IMR-90 (cell line): ENCODE measurements at regions not wholly inside any gene's neighbourhood (a gene's known extent, or its start where the extent isn't known, plus 50 kb on each side); places are given as distances from the start of the nearest gene placed in this dataset.

Experiments
- ATAC-seq: fragments of 200-7000 bp; cut with Tn5 transposase; 2 replicates; pipeline ENCODE4 v1.9.1; 2020; ENCODE audit warnings: low read depth, mild to moderate bottlenecking, moderate library complexity
- BruUV-seq: library from RNA; stranded (reverse); fragments of 400-500 nt; replicated peaks from 2 replicates; lab custom pipeline; 2021; lab: Mats Ljungman, UMichigan
- CTCF ChIA-PET: fragments of 300-600 bp; formaldehyde crosslinking; extraction: SDS; loops from one replicate; lab custom pipeline; 2021; ENCODE audit warnings: antibody characterized with exemption; lab: Yijun Ruan, JAX
- POLR2A ChIA-PET: fragments of 300-600 bp; sonication (Branson Sonifier 250); formaldehyde crosslinking; loops from one replicate; lab custom pipeline; 2022; ENCODE audit warnings: antibody characterized with exemption; ENCODE audit not compliant: unreplicated experiment; lab: Charles Lee
- DNase-seq: peaks from one replicate; pipeline ENCODE4 v3.0.0; 2013
- H2AFZ ChIP-seq: replicated peaks from 2 replicates; pipeline ENCODE3; 2013; ENCODE audit warnings: low read length, mild to moderate bottlenecking; ENCODE audit not compliant: poor library complexity
- H2AK5ac ChIP-seq: 2 replicates; pipeline ENCODE4 v1.6.1; 2013; ENCODE audit warnings: low read depth, low read length, inconsistent platforms
- H2AK9ac ChIP-seq: replicated peaks from 2 replicates; pipeline ENCODE3; 2013; ENCODE audit warnings: mild to moderate bottlenecking, low read depth, low read length, moderate library complexity; ENCODE audit not compliant: poor library complexity
- H2BK120ac ChIP-seq: 2 replicates; pipeline ENCODE4 v1.6.1; 2013; ENCODE audit warnings: low read depth, low read length, inconsistent platforms
- H2BK15ac ChIP-seq: 3 replicates; pipeline ENCODE4 v1.6.1; 2013; ENCODE audit warnings: low read depth, low read length, inconsistent platforms
- H2BK20ac ChIP-seq: 2 replicates; pipeline ENCODE4 v1.6.1; 2013; ENCODE audit warnings: low read depth, mild to moderate bottlenecking, inconsistent platforms, low read length, moderate library complexity
- H2BK5ac ChIP-seq: 2 replicates; pipeline ENCODE4 v1.6.1; 2013; ENCODE audit warnings: mild to moderate bottlenecking, low read depth, low read length, inconsistent platforms; ENCODE audit not compliant: poor library complexity, severe bottlenecking
- H3K14ac ChIP-seq: replicated peaks from 2 replicates; pipeline ENCODE4 v1.6.1; 2013; ENCODE audit warnings: low read depth, low read length, inconsistent platforms
- H3K18ac ChIP-seq: 2 replicates; pipeline ENCODE4 v1.6.1; 2013; ENCODE audit warnings: low read depth, low read length, control low read depth
- H3K23ac ChIP-seq: 2 replicates; pipeline ENCODE4 v1.6.1; 2013; ENCODE audit warnings: low read depth, low read length, inconsistent platforms
- H3K27ac ChIP-seq: 2 replicates; pipeline ENCODE4 v1.5.1; 2013; ENCODE audit warnings: mild to moderate bottlenecking, control low read depth, low read length; ENCODE audit not compliant: insufficient read depth
- H3K27me3 ChIP-seq: 2 replicates; pipeline ENCODE4 v1.6.1; 2013; ENCODE audit warnings: low read length; ENCODE audit not compliant: control insufficient read depth, insufficient read depth
- H3K36me3 ChIP-seq: 2 replicates; pipeline ENCODE4 v1.6.1; 2013; ENCODE audit warnings: low read length, mixed read lengths; ENCODE audit not compliant: control insufficient read depth, insufficient read depth
- H3K4ac ChIP-seq: 2 replicates; pipeline ENCODE4 v1.6.1; 2013; ENCODE audit warnings: low read depth, low read length, inconsistent platforms
- H3K4me1 ChIP-seq: 2 replicates; pipeline ENCODE4 v1.6.1; 2013; ENCODE audit warnings: low read length, mixed read lengths; ENCODE audit not compliant: control insufficient read depth, insufficient read depth
- H3K4me2 ChIP-seq: 2 replicates; pipeline ENCODE4 v1.6.1; 2013; ENCODE audit warnings: low read depth, mild to moderate bottlenecking, control low read depth, low read length, moderate library complexity
- H3K4me3 ChIP-seq: 2 replicates; pipeline ENCODE4 v1.5.1; 2013; ENCODE audit warnings: low read depth, mild to moderate bottlenecking, control low read depth, low read length, moderate library complexity; ENCODE audit not compliant: insufficient read depth
- H3K56ac ChIP-seq: 2 replicates; pipeline ENCODE4 v1.6.1; 2013; ENCODE audit warnings: low read length, inconsistent platforms; ENCODE audit not compliant: insufficient read depth; ENCODE audit errors: extremely low read depth
- H3K79me1 ChIP-seq, 2 experiments: 2 replicates each; pipeline ENCODE4 v1.6.1; 2013; ENCODE audit warnings: low read length in 2 of 2, inconsistent platforms in 1 of 2, low read depth in 1 of 2
- H3K9ac ChIP-seq: 2 replicates; pipeline ENCODE4 v1.6.1; 2013; ENCODE audit warnings: low read depth, low read length, control low read depth
- H3K9me1 ChIP-seq: 2 replicates; pipeline ENCODE4 v1.6.1; 2013; ENCODE audit warnings: low read length, inconsistent platforms; ENCODE audit not compliant: insufficient read depth
- H3K9me3 ChIP-seq: 2 replicates; pipeline ENCODE4 v1.6.1; 2013; ENCODE audit warnings: low read length; ENCODE audit not compliant: control insufficient read depth, insufficient read depth
- H4K20me1 ChIP-seq: 2 replicates; pipeline ENCODE4 v1.6.1; 2013; ENCODE audit warnings: low read length, inconsistent platforms; ENCODE audit not compliant: insufficient read depth
- H4K5ac ChIP-seq: 2 replicates; pipeline ENCODE4 v1.6.1; 2013; ENCODE audit warnings: mild to moderate bottlenecking, low read depth, low read length, control low read depth
- H4K8ac ChIP-seq, 2 experiments: 2 replicates each; pipeline ENCODE4 v1.6.1; 2013; ENCODE audit warnings: low read depth in 2 of 2, low read length in 2 of 2, control low read depth in 1 of 2, inconsistent platforms in 1 of 2
- H4K91ac ChIP-seq: 2 replicates; pipeline ENCODE4 v1.6.1; 2013; ENCODE audit warnings: low read depth, low read length, inconsistent platforms; ENCODE audit not compliant: insufficient read depth
- CEBPB ChIP-seq: IDR thresholded peaks from 2 replicates; pipeline ENCODE4 v1.6.1; 2012; ENCODE audit warnings: low read depth, low read length, improper control_type of control experiment
- CHD1 ChIP-seq: IDR thresholded peaks from 2 replicates; pipeline ENCODE4 v1.6.1; 2012; ENCODE audit warnings: low read depth, low read length, improper control_type of control experiment
- CTCF ChIP-seq: conservative IDR thresholded peaks from 2 replicates; pipeline ENCODE4 v1.5.1; 2012; ENCODE audit warnings: mild to moderate bottlenecking, low read depth, low read length, improper control_type of control experiment
- FOS ChIP-seq: fragments of 150-350 bp; IDR thresholded peaks from 2 replicates; pipeline ENCODE4 v1.6.1; 2016; ENCODE audit warnings: low read depth, low read length
- MAFK ChIP-seq: IDR thresholded peaks from 2 replicates; pipeline ENCODE4 v1.6.1; 2012; ENCODE audit warnings: low read depth, low read length, improper control_type of control experiment
- MAZ ChIP-seq: IDR thresholded peaks from 2 replicates; pipeline ENCODE4 v1.6.1; 2012; ENCODE audit warnings: low read depth, mild to moderate bottlenecking, low read length, improper control_type of control experiment, moderate library complexity, borderline replicate concordance
- MXI1 ChIP-seq: IDR thresholded peaks from 2 replicates; pipeline ENCODE4 v1.6.1; 2012; ENCODE audit warnings: low read depth, mild to moderate bottlenecking, low read length, moderate library complexity, borderline replicate concordance
- NFE2L2 ChIP-seq: fragments of 150-350 bp; IDR thresholded peaks from 2 replicates; pipeline ENCODE4 v1.6.1; 2016; ENCODE audit warnings: low read depth, mild to moderate bottlenecking, low read length
- POLR2A ChIP-seq: IDR thresholded peaks from 2 replicates; pipeline ENCODE4 v1.6.1; 2012; ENCODE audit warnings: mild to moderate bottlenecking, low read depth, low read length
- RAD21 ChIP-seq: IDR thresholded peaks from 2 replicates; pipeline ENCODE4 v1.6.1; 2012; ENCODE audit warnings: low read length, improper control_type of control experiment
- RCOR1 ChIP-seq: IDR thresholded peaks from 2 replicates; pipeline ENCODE4 v1.6.1; 2012; ENCODE audit warnings: mild to moderate bottlenecking, low read length, improper control_type of control experiment; ENCODE audit not compliant: insufficient replicate concordance
- RFX5 ChIP-seq: IDR thresholded peaks from 2 replicates; pipeline ENCODE4 v1.8.0; 2012; ENCODE audit warnings: low read depth, mild to moderate bottlenecking, low read length, moderate library complexity
- SMC3 ChIP-seq: fragments of 150-350 bp; IDR thresholded peaks from 2 replicates; pipeline ENCODE4 v1.6.1; 2016; ENCODE audit warnings: low read depth, mild to moderate bottlenecking, antibody characterized with exemption, low read length, moderate library complexity
- USF2 ChIP-seq: fragments of 150-350 bp; IDR thresholded peaks from 2 replicates; pipeline ENCODE4 v1.6.1; 2017; ENCODE audit warnings: mild to moderate bottlenecking, antibody characterized with exemption, low read length, low read depth
- WGBS, 2 experiments: methylation state at CpG; one replicate each; pipeline versions ENCODE4 v1.1.5 to v1.1.7; 2013; ENCODE audit warnings: missing lambda C conversion rate in 2 of 2; ENCODE audit not compliant: insufficient read length in 1 of 2; ENCODE audit errors: extremely low coverage in 2 of 2; 5-methylcytosine and 5-hydroxymethylcytosine counted together
- dilution Hi-C: fragments of 300-500 bp; cut with HindIII; formaldehyde crosslinking; loops from one replicate; pipeline ENCODE4 v1.14.3; 2018; ENCODE audit warnings: low sequenced_read_pairs; ENCODE audit not compliant: unreplicated experiment
- in situ Hi-C: fragments of 300-500 bp; cut with MboI; formaldehyde crosslinking; loops from 3 replicates; pipeline ENCODE4 v1.14.3; 2019; ENCODE audit warnings: low sequenced_read_pairs, inconsistent platforms, mixed read lengths
- intact Hi-C: fragments of 100-400 bp; cut with micrococcal nuclease; formaldehyde crosslinking; loops from 2 replicates; pipeline ENCODE4 v1.10.0; 2022

- Histone ChIP-seq H3K27ac (no peak overlapping the region), H2AFZ (no peak overlapping the region), H4K5ac (no peak overlapping the region), H3K14ac (no peak overlapping the region), H3K4ac (no peak overlapping the region), H4K91ac (no peak overlapping the region), H2BK15ac (no peak overlapping the region), H2AK5ac (no peak overlapping the region), H4K8ac (no peak overlapping the region), H4K20me1 (no peaks in the 10 kb centered on the region), H2BK20ac (no peak overlapping the region), H3K36me3 (no peaks in the 10 kb centered on the region), H3K4me2 (no peak overlapping the region), H3K79me1 (no peaks in the 10 kb centered on the region), H2BK120ac (no peak overlapping the region), H2BK5ac (no peak overlapping the region), H3K4me3 (no peak overlapping the region), H3K23ac (no peak overlapping the region), H3K9ac (no peak overlapping the region), H3K4me1 (no peaks in the 10 kb centered on the region), H3K56ac (no peak overlapping the region), H3K18ac (no peak overlapping the region), H3K9me1 (no peaks in the 10 kb centered on the region), H3K27me3 (no peaks in the 10 kb centered on the region), H3K9me3 (peaks cover 34% of the 10 kb centered on the region), H2AK9ac (no peak overlapping the region)
- TF ChIP-seq RFX5 (no peak), FOS (no peak), RAD21 (no peak), POLR2A (no peak), CHD1 (no peak), MXI1 (no peak), USF2 (no peak), RCOR1 (no peak), NFE2L2 (no peak), SMC3 (no peak), CTCF (no peak), MAZ (no peak), MAFK (no peak), CEBPB (no peak)
- DNase-seq = no peak
- ATAC-seq = no peak
- WGBS, 2 experiments = 8% methylated on average over 2 of the region's 19 CpGs; no CpG with 5 or more reads in 1 of the 2 experiments
- in situ Hi-C loops = no loop called here
- intact Hi-C loops = no loop called here
- ChIA-PET CTCF (no interaction called here), POLR2A (no interaction called here)
- dilution Hi-C loops = no loop called here
- BruUV-seq = no TSS peak
Measured at GRCh38 chr17:73819440-73820395, 175.5 kb upstream of the SDK2 start.
